Hematopoietic multipotent progenitor cell (in vitro differentiated cells): ENCODE measurements at regions not wholly inside any gene's neighbourhood (a gene's known extent, or its start where the extent isn't known, plus 50 kb on each side); places are given as distances from the start of the nearest gene placed in this dataset.

Experiments
- DNase-seq, 3 donors: peaks; one replicate each; pipeline ENCODE4 v3.0.0-alpha.2; 2011 to 2015; ENCODE audit warnings: low read depth in 2 of 3, low spot score in 2 of 3

DNA sequence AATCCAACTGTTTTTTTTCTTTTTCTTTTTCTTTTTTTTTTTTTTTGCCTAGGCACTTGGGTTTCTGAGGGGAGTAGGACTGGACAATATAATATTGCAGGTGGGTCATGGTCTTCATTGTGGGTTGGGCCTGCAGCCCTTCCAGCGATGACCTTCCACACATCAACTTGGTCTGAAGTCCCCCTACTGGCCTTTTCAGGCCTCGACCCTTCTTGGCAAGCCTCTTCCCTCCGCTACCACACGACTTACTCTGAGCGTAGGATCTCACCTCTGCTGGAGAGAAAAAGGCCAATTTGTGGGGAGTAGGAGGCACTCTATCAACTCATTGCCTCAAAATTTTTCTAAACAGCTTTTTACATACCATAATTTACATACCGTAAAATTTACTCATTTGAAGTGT, 51.1 kb upstream of the GRIK3 start:
- no peak for DNase-seq

- no peak for DNase-seq
Observed at GRCh38 chr1:37089750-37090149, 55.4 kb upstream of the GRIK3 start.

GRCh38 chr1:37090671-37091070, 56.4 kb upstream of the GRIK3 start:
- DNase-seq: no peak

DNA sequence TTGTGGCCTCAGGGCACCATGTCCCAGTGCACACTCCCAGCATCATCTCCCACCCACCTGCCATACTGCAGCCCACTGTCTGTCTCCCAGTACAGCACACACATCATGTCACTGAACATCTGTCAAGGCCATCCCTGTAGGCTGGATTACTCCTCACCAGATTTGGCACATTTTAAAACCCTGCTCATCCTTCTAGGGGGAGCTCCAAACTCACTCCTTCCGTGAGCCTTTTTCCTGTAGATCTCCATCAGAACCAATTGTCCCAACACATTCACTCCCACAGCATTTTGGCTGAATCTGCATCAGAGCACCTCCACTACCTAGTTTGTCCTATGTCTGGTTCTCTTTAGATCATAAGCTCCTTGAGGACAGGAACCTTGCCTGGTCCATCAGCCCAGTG, 58.6 kb upstream of the GRIK3 start:
- DNase-seq: no peak

DNA sequence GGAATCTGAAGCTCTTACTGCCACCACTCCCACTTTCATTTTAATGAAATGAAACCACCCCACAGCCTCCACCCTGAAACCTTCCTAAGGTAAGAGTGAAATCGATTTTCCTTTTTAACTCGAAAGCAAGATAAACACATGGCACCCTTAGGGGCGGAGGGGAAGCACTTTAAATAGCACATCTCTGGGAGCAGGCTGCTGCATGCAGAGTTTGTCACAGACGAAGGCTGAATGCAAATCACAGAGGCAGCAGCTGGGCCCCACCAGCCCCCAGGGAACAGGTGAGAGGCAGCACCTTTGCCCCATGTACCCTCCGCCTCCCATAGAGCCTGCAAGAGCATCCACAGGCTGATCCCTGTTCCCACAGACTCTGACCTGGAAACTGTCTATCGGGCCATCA, 60.0 kb upstream of the GRIK3 start:
- DNase-seq: no peak

DNA sequence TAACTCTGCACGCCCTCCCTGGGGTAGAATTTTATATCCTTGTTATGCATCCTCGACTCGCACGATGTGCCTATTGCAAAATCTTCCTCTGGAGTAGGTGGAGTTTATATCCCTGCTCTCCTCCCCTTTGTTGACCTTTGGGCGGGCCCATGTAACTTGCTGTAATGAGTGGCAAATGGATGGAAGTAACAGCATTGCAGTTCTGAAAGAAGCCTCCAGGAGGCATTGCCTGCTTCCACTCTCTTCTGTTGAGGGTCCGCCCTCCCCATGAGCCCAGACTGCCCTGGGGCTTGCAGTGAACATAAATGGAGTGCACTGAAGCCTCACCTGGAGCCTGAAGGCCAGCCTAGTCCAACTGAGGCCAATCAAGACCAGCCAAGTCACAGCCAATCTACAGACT, 62.2 kb upstream of the GRIK3 start:
- no peak for DNase-seq

GRCh38 chr1:37097731-37098130, 63.4 kb upstream of the GRIK3 start:
- no peak for DNase-seq

DNA sequence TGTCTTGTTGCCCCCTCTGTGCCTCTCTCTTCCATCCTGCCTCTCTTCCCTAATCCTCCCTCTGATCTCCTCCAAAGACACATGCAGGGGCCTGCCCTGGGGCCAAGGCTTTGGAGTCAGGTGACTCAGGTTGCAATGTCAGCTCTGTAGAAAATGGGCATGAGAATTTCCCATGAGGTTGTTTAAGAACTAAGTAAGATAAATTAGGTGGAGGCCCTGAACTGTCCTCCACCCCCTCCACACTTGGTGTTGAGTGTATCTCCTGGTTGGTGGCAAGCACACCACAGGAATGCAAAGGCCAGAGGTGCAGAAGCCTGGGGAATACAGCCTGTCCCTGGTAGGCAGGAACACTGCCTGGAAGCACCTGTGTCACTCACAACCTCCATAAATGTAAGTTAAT, 63.9 kb upstream of the GRIK3 start:
- DNase-seq: no peak

DNA sequence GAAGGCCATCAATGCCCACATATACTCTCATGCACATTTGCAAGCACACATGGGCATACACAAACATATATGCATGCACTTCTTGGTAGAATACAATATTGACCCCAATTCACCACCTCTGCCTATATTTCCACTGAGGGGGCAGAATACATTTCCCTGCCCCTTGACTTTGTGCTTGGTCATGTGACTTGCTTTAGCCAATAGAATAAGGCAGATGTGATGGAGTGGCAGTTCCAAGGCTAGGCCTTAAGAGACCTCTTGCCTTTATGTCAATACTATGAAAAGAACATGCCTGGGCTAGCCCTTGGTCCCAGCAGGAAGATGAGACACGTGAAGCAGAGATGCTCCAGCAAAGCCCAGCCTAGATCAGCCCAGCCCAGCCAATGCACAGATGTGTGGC, 66.0 kb upstream of the GRIK3 start:
- DNase-seq: no peak

DNA sequence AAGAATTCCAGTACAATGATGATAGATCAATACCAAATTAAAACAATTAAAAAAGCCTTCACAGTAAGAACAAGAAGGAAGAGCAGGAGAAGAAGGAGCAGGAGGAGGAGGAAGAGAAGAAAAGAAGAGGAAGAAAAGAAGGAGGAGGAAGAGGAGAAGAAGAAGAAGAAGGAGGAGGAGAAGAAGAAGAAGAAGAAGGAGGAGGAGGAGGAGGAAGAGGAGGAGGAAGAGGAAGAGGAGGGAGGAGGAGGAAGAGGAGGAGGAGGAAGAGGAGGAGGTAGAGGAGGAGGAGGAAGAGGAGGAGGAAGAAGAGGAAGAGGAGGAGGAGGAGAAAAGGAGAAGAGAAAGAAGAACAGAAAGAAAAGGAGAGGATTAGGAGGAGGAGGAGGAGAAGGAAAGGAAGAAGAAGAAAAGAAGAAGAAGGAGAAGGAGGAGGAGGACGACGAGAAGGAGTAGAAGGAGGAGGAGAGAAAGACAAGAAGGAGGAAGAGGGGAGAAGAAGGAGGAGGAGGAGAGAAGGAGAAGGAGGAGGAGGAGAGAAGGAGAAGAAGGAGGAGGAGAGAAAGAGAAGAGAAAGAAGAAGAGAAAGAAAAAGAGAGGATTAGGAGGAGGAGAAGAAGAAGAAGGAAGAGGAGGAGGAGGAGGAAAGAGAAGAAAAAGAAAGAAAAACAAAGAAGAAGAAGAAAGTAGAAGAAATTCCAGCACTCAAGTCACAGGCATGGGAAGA, 68.5 kb upstream of the GRIK3 start:
- no peak for DNase-seq

GRCh38 chr1:37105911-37106310, 71.6 kb upstream of the GRIK3 start:
- no peak for DNase-seq

GRCh38 chr1:37107153-37107907, 73.0 kb upstream of the GRIK3 start:
- no peak for DNase-seq

DNA sequence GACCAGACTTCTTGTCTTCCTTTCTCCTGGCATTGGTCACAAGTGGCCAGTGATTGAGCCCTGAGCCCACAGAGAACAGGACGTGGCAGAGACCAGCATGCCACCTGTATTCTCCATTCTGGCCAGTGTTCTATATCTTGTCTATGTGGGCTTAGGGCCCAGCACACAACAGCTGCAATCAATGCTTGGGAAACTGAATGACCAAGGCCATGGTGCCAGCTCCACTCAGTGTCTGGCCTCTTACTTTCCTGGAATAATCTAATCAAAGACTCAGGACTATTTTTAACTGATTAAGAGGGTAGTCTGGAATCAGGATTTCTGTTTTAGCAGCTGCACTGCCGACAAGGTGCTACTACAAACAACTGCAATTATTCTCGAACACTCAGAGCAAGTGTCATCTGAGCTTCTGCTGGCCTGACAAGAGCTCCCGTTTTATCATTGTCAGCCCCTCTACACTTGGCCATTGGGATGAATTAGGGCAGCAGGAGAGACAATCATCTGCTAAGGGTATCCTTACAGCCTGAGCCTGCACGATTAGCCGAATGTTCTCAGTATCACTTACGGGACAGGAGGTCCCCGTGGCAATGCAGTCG, 74.4 kb upstream of the GRIK3 start:
- no peak for DNase-seq

DNA sequence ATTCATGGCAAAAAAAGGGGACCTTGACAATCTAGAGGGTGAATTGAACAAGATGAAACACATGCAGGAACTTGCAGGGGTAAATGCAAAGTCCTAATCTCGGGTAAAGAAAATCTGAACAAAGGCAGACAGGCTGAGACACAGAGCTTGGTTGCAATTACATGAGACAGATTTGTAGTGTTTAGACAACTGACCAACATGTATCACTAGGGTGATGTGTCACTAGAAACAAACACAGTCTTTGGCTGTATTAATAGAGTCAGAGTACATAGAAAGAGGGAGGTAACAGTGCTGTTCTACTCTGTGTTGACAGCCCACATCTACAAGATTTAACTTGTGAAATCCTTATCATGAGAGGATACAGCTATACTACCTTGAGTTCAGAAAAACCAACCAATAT, 78.1 kb upstream of the GRIK3 start:
- DNase-seq: no peak

GRCh38 chr1:37113285-37113997, 79.1 kb upstream of the GRIK3 start:
- DNase-seq: no peak

GRCh38 chr1:37118790-37119189, 84.5 kb upstream of the GRIK3 start:
- DNase-seq: no peak

GRCh38 chr1:37120279-37120678, 86.0 kb upstream of the GRIK3 start:
- no peak for DNase-seq

GRCh38 chr1:37123276-37124115, 89.2 kb upstream of the GRIK3 start:
- DNase-seq: no peak

- no peak for DNase-seq
Observed at GRCh38 chr1:37124501-37124900, 90.2 kb upstream of the GRIK3 start.

- no peak for DNase-seq
Observed at GRCh38 chr1:37125295-37125694, 91.0 kb upstream of the GRIK3 start.
